HG02798 (cell line): ENCODE measurements at regions not wholly inside any gene's neighbourhood (a gene's known extent, or its start where the extent isn't known, plus 50 kb on each side); places are given as distances from the start of the nearest gene placed in this dataset.
A peak's percentile ranks its signal among the peaks of the same experiment; 100 is the strongest.
"Not testable (repeated sequence)": the region's sequence is repeated elsewhere in the genome, so short reads cannot be mapped to it uniquely, and the experiment has no call there.

Experiments
- ATAC-seq: cut with Tn5 transposase; IDR thresholded peaks from one replicate; pipeline ENCODE4 v1.9.1; 2021; ENCODE audit warnings: mild to moderate bottlenecking; ENCODE audit not compliant: unreplicated experiment, poor library complexity

- not testable (repeated sequence) for ATAC-seq
These were observed 237.2 kb upstream of the PLGLB1 start for GRCh38 chr2:87258887-87259286.

GRCh38 chr2:87262184-87262702 lies 240.6 kb upstream of the PLGLB1 start:
- ATAC-seq: not testable (repeated sequence)

DNA sequence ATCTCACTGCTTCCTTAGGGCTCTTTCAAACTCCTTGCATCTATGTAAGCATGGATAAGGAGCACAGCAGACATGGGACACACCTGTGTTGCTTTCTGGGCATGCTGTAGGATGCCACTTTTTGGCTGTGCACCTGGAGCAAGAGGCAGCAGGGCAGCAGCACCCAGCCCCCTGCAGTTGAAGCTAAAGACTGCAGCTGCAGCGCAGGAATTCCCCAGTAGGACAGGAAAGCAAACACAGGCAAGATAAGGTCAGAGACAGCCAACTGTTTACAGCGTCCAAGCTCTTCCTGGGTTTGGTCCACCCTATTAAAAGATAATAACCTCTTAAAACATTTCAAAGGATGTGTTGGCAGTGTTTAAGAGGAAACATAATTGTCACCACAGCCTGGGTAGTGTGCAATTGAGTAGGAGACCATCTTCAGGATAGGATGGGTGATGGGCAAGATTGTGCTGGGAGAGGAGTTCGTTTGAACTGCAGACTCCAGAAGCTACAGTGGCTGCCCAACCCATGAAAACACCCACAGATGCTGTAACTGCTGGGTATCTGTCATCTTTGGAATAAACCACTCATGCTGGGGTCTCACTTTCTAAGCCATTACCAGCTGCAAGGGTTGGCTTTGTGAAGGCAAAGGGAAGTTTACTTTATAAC lies 242.3 kb upstream of the PLGLB1 start:
- not testable (repeated sequence) for ATAC-seq

DNA sequence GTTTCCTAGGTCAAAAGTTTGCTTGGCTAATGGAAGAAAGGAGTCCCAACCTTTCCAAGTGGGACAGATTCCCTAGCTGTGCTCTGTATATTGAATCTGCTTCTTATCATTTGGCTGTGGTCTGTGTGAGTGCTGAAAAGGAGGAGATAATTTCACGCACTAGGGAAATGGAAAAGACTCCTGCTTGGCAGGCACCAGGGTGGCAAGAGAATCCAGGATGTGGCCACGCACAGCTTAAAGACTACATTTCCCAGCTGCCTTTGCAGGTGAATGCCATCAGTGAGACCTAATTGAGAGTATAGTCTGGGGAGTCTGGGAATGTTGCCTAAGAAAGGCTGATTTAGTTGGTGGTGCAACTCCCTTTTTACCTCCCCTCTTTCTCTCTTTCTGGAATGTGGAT lies 253.5 kb upstream of the PLGLB1 start:
- not testable (repeated sequence) for ATAC-seq

DNA sequence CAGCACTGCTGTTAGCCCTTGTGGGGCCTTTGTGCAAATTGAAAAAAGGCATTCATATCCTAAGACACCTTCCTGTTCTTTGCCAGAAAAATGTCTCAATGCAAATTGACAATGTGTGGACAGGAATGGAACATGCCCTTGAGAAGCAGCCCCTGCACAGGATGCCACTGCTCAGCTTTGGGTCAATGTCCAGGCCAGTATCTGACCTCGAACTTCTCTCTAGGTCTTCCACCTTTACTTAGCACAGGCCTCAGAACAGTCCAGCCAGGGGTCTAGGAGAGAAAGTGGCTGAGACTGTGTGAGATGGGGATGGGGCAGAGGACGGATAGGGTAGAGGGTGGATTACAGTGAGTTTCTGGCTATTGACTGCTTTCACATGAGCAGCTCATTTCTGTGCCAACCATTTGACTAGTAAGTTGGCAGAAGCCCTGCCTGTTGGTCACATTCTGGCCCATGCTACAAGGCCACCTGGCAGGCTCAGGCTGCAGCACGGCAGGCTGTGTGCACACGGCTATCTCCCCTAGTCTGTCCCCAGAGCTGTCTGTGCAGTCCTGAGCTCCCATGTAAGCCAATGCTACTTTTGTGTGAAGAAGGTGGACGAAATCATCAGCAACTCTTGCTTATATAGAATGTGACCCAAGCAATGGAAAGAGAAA lies 254.5 kb upstream of the PLGLB1 start:
- not testable (repeated sequence) for ATAC-seq

- ATAC-seq: not testable (repeated sequence)
These were observed 255.0 kb upstream of the PLGLB1 start for GRCh38 chr2:87276673-87277072.

DNA sequence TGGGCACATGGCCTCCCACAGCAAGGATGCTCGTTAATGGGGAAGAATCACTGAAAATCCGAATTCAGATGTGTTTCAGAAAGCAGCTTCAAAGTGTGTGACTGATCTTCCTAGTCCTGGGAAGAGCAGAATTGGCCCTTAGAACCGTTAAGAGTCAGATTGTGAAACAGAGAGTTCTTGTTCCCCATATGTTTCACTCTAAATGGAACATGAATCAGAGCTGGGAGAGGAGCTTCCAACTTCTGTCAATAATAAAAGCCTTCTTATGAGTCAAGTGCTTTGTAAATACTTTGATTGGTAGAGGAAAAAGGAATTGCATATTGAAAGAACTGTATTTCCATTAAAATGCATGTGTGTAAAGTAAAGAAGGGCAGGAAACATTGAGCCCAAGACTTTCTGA lies 256.1 kb upstream of the PLGLB1 start:
- ATAC-seq: not testable (repeated sequence)

- ATAC-seq: not testable (repeated sequence)
These were observed 259.1 kb upstream of the PLGLB1 start for GRCh38 chr2:87280596-87281355.

GRCh38 chr2:87283735-87284470 lies 262.3 kb upstream of the PLGLB1 start:
- ATAC-seq: not testable (repeated sequence)

- not testable (repeated sequence) for ATAC-seq
These were observed 262.8 kb upstream of the PLGLB1 start for GRCh38 chr2:87284471-87284772.

GRCh38 chr2:87285139-87285538 lies 263.5 kb upstream of the PLGLB1 start:
- ATAC-seq: not testable (repeated sequence)

DNA sequence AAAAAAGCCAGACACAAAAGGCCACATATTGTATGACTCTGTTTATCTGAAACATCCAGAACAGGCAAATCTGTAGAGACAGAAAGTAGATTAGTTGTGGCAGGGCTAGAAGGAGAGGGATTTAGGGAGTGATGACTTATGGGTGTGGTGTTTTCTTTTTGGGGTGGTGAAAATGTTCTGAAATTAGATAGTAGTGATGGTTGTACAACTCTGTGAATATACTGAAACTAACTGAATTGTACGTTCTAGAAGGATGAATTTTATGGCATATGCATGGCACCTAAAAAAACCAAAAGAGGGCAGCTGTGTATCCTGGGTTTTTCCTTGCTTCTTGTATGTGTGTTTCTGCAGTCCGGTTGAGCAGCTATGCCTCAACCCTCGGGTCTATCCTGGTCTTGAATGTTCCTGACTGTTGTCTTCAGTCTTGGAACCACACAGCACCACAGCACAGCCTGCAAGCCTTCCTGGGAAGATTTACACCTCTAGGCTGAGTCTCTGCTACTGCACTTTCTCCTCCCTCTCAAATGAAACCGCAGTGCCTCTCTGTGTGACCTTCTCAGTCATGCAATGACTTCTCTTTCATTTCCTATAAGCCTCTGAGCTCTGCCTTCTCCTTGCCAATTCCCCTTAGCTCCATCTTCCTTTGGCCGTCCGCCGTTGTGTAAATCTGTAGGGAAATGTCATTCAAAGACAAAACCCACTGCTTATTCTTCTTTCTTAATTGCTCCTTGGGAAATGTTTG lies 269.1 kb upstream of the PLGLB1 start:
- peak; percentile 76 for ATAC-seq

- not testable (repeated sequence) for ATAC-seq
These were observed 270.0 kb upstream of the PLGLB1 start for GRCh38 chr2:87291400-87292200.

DNA sequence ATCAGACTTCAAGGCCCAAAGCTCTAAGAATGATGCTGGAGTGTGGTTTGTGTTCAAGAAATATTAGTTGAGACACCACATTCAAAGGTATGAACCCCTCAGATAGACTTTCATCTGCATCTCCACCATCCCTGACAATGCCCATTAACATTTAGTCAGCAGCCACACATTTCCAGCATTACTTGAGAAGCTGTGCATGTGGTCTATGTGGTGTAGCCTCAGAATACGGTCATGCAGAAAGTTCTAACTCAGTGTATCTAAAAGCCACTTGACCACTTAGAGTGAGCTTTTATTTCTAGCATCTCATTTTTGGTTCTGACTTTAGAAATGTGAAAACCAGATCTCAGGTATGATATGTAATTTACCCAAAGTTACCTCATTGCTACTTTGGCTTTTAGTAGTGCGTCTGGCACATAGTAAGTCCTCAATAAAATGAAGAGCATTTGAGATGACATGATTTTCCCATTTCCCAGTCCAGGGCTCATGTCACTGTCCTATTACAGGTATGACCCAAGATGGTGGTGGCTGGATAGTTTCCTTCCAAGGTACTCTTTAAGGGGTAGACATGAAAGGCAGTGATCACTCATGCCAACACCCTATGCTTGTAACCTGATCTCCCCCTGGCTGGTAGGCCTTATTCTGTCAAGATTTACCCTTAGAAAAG lies 272.4 kb upstream of the PLGLB1 start:
- not testable (repeated sequence) for ATAC-seq

DNA sequence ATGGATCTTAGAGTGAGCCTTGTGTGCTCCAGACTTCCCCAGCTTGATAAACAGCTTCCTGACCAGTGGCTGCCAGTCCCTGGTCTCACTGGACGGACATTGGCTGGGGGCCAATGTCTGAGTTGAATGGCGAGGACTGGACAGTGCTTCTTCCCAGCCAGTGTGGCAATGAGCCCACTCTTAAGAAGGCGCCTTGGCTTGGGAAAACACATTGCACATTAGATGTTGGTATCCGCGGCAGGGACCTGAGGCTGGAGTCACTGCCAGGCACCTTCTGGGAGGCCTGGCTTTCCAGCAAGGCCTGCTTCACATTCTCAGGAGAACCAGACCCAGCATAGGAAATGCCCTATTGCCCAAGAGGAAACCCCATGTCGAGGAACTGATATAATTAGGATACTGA lies 273.5 kb upstream of the PLGLB1 start:
- ATAC-seq: not testable (repeated sequence)

GRCh38 chr2:87301349-87301748 lies 279.7 kb upstream of the PLGLB1 start:
- ATAC-seq: not testable (repeated sequence)

- not testable (repeated sequence) for ATAC-seq
These were observed 280.2 kb upstream of the PLGLB1 start for GRCh38 chr2:87301871-87302270.

- not testable (repeated sequence) for ATAC-seq
These were observed 287.0 kb upstream of the PLGLB1 start for GRCh38 chr2:87308621-87309020.
